HG03432 (cell line): ENCODE measurements at regions not wholly inside any gene's neighbourhood (a gene's known extent, or its start where the extent isn't known, plus 50 kb on each side); places are given as distances from the start of the nearest gene placed in this dataset.
A peak's percentile ranks its signal among the peaks of the same experiment; 100 is the strongest.

Source experiments
- ATAC-seq: cut with Tn5 transposase; IDR thresholded peaks from one replicate; pipeline ENCODE4 v1.9.1; 2021; ENCODE audit warnings: mild to moderate bottlenecking, moderate library complexity; ENCODE audit not compliant: unreplicated experiment

GRCh38 chr5:107219993-107220392, 450.7 kb downstream of the EFNA5 start:
- no peak for ATAC-seq

GRCh38 chr5:107218457-107219193, 452.1 kb downstream of the EFNA5 start:
- no peak for ATAC-seq

GRCh38 chr5:107217721-107218130, 453.0 kb downstream of the EFNA5 start:
- ATAC-seq: no peak

GRCh38 chr5:107216587-107216986, 454.1 kb downstream of the EFNA5 start:
- ATAC-seq: peak; percentile 44

- ATAC-seq: no peak
Observed at GRCh38 chr5:107215611-107216010, 455.1 kb downstream of the EFNA5 start.

- ATAC-seq: no peak
Observed at GRCh38 chr5:107213025-107213424, 457.7 kb downstream of the EFNA5 start.

GRCh38 chr5:107211630-107212029, 459.1 kb downstream of the EFNA5 start:
- no peak for ATAC-seq

GRCh38 chr5:107208867-107209266, 461.9 kb downstream of the EFNA5 start:
- ATAC-seq: no peak

- no peak for ATAC-seq
Observed at GRCh38 chr5:107204413-107204812, 466.3 kb downstream of the EFNA5 start.

- no peak for ATAC-seq
Observed at GRCh38 chr5:107203243-107203642, 467.5 kb downstream of the EFNA5 start.

- ATAC-seq: no peak
Observed at GRCh38 chr5:107199756-107200155, 471.0 kb downstream of the EFNA5 start.

GRCh38 chr5:107196500-107197059, 474.2 kb downstream of the EFNA5 start:
- ATAC-seq: no peak

GRCh38 chr5:107195890-107196395, 474.8 kb downstream of the EFNA5 start:
- no peak for ATAC-seq

GRCh38 chr5:107184871-107185270, 485.9 kb downstream of the EFNA5 start:
- no peak for ATAC-seq

- no peak for ATAC-seq
Observed at GRCh38 chr5:107184066-107184465, 486.7 kb downstream of the EFNA5 start.

GRCh38 chr5:107170620-107171019, 500.1 kb downstream of the EFNA5 start:
- no peak for ATAC-seq

- no peak for ATAC-seq
Observed at GRCh38 chr5:107169867-107170266, 500.9 kb downstream of the EFNA5 start.

GRCh38 chr5:107168848-107169752, 501.6 kb downstream of the EFNA5 start:
- ATAC-seq: no peak

GRCh38 chr5:107168086-107168485, 502.7 kb downstream of the EFNA5 start:
- ATAC-seq: no peak

- ATAC-seq: no peak
Observed at GRCh38 chr5:107165296-107165695, 505.4 kb downstream of the EFNA5 start.

- ATAC-seq: no peak
Observed at GRCh38 chr5:107157809-107158208, 512.9 kb downstream of the EFNA5 start.
